ENCODE measurements at regions not wholly inside any gene's neighbourhood (a gene's known extent, or its start where the extent isn't known, plus 50 kb on each side); places are given as distances from the start of the nearest gene placed in this dataset.

DNA sequence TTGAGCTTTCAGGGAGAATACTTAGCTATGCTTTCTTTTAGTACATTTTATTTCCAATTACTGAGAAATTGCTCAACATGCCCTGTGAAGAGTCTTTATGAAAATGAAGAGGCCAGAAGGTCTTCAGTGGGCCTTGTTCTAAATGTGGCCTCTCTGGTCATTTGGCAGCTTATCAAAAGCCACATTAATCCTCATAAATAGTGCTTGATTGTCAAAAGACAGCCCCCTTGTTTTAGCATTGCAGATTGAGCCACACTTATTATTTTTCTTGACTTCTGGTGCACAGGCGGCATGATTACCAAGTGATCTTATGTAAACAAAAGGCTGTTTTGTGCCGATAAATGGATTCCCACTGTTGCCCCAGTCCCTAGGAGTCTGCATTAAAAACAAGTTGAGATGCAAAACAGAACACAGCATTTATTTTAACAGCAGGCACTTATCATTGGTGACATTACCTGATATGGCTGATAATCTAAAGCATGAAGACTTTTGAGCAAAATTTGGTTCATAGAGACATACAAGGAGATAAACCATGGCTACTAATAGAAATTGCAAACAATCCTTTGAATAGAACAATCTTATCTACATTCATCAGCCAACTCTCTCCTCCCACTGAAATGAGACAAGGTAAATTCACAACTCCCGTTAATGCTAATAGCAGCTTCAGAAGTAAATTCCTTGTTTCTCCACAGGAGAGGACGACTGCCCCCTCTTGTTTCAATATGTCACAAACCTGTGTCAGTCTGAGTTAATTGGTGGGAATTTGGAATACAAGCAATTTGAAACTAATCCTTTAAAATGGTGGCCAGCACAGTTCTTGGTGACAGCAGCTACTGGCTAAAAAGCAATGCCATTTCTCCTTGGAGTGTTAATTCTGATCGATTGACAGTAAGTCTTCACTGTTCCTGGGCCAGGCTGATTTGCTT is 194.3 kb downstream of the NSUN3 start:
- DNase-seq: no peak
- 80% methylated on average over 2 of the region's 5 CpGs for WGBS (ENCODE audit: insufficient coverage)
- no peak overlapping the region for H3K4me3 ChIP-seq (ENCODE audit: low read length)
- H3K9me3 ChIP-seq (replicated peaks; ENCODE audit: control insufficient read depth, low read depth, low read length): no peaks in the 10 kb centered on the region
- no peaks in the 10 kb centered on the region for H3K36me3 ChIP-seq (ENCODE audit: control insufficient read depth, insufficient read depth, low read length)
- H3K4me1 ChIP-seq (ENCODE audit: control insufficient read depth, insufficient read depth, low read length): no peaks in the 10 kb centered on the region
- no peak overlapping the region for H3K27ac ChIP-seq (ENCODE audit: low read length)
- no peaks in the 10 kb centered on the region for H3K27me3 ChIP-seq (ENCODE audit: control insufficient read depth, insufficient read depth, low read length)

DNA sequence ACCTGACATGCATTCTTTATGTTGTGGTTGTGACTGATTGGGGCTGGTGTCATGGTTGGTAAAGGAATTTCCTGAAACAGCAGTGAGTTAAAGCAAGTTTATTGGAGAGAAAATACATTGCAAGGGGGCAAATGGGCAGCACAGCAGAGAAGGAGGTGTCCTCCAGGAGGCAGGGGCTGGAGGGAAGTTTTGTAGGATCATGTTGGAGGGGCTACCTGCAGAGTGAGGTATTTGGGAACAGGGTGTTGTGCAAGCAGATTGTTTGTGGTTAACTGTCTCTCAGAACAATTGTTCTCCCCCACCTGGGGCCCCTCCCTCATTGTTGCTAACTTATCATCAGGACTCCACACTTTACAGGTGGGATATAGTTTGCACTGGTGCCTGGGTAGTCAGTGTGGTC is 196.0 kb downstream of the NSUN3 start:
- no peak overlapping the region for H3K4me3 ChIP-seq (ENCODE audit: low read length)
- no peaks in the 10 kb centered on the region for H3K27me3 ChIP-seq (ENCODE audit: control insufficient read depth, insufficient read depth, low read length)

DNA sequence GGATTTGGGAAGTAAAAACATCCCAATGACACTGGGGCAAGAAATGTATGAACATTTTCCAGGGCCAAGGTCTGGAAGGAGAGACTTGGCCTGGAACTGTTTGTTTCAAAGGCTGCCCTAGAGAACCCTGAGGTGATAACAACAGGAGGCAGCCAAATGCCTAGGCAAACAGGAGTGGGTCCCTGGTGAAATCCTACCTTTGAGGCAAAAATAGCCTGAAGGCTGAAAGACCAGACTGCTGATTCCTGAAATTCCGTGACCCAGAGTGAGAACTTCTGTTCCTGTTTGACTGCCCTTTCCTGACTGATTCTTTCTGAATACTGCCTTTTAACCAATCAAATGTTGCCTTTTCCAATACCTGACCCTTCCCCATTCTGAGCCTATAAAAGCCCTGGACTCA is 196.4 kb downstream of the NSUN3 start:
- no peak for DNase-seq
- 83% methylated on average over 1 of the region's 1 CpG for WGBS (ENCODE audit: insufficient coverage)
- H3K4me3 ChIP-seq (ENCODE audit: low read length): no peak overlapping the region
- H3K4me1 ChIP-seq (ENCODE audit: control insufficient read depth, insufficient read depth, low read length): no peaks in the 10 kb centered on the region
- no peaks in the 10 kb centered on the region for H3K9me3 ChIP-seq (replicated peaks; ENCODE audit: control insufficient read depth, low read depth, low read length)
- H3K27ac ChIP-seq (ENCODE audit: low read length): no peak overlapping the region
- H3K36me3 ChIP-seq (ENCODE audit: control insufficient read depth, insufficient read depth, low read length): no peaks in the 10 kb centered on the region
- no peaks in the 10 kb centered on the region for H3K27me3 ChIP-seq (ENCODE audit: control insufficient read depth, insufficient read depth, low read length)

More for the DNA sequence above, 196.0 kb downstream of the NSUN3 start:
- Histone ChIP-seq H3K36me3 (ENCODE audit: control insufficient read depth, insufficient read depth, low read length) (no peaks in the 10 kb centered on the region), H3K9me3 (replicated peaks; ENCODE audit: control insufficient read depth, low read depth, low read length) (no peaks in the 10 kb centered on the region), H3K4me1 (ENCODE audit: control insufficient read depth, insufficient read depth, low read length) (no peaks in the 10 kb centered on the region), H3K27ac (ENCODE audit: low read length) (no peak overlapping the region)
- no peak for DNase-seq

DNA sequence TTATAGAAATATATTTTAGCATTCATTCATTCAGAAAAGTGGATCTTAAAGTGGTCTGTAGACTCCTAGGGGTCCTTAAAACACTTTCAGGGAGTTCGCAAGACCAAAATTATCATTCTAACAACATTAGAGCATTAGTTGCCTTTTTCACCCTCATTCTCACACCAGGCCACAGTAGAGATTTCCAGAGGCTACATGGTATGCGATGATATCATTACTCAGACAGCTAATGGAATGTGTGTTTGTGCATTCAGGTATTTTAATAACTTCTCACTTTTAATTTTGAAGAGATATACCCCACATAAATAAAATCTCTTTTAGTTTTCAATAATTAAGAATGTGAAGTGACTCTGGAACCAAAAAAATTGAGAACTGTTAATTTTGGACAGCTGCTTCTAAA is 206.9 kb downstream of the NSUN3 start:
- H3K4me1 ChIP-seq (ENCODE audit: control insufficient read depth, insufficient read depth, low read length): no peaks in the 10 kb centered on the region
- no peaks in the 10 kb centered on the region for H3K27me3 ChIP-seq (ENCODE audit: control insufficient read depth, insufficient read depth, low read length)
- H3K36me3 ChIP-seq (ENCODE audit: control insufficient read depth, insufficient read depth, low read length): no peaks in the 10 kb centered on the region
- WGBS (ENCODE audit: insufficient coverage): no CpG with 5 or more reads among the region's 2 CpGs
- H3K27ac ChIP-seq (ENCODE audit: low read length): no peak overlapping the region
- H3K4me3 ChIP-seq (ENCODE audit: low read length): no peak overlapping the region
- DNase-seq: no peak
- H3K9me3 ChIP-seq (replicated peaks; ENCODE audit: control insufficient read depth, low read depth, low read length): no peaks in the 10 kb centered on the region

DNA sequence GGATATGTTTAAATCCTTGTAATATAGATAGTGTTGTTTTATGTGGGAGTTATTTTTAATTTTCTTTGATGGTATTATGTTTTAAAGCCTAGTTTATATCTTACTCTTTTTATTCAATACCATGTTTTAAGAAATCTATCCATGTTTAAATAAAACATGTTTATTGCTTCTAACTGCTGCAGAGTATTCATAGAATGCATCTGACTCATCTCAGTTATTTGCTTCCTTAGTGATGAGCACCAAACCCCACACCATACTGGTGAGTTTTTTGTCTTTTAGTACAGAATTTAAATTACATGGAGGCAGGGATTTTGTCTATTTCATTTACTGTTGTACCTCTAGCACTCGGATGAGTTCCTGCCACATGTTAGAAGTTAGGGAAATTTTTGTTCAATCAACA is 209.2 kb downstream of the NSUN3 start:
- DNase-seq: no peak
- H3K27me3 ChIP-seq (ENCODE audit: control insufficient read depth, insufficient read depth, low read length): no peaks in the 10 kb centered on the region
- H3K4me3 ChIP-seq (ENCODE audit: low read length): no peak overlapping the region
- H3K9me3 ChIP-seq (replicated peaks; ENCODE audit: control insufficient read depth, low read depth, low read length): no peaks in the 10 kb centered on the region
- no CpG with 5 or more reads among the region's 1 CpG for WGBS (ENCODE audit: insufficient coverage)
- no peaks in the 10 kb centered on the region for H3K36me3 ChIP-seq (ENCODE audit: control insufficient read depth, insufficient read depth, low read length)
- H3K4me1 ChIP-seq (ENCODE audit: control insufficient read depth, insufficient read depth, low read length): no peaks in the 10 kb centered on the region
- no peak overlapping the region for H3K27ac ChIP-seq (ENCODE audit: low read length)

DNA sequence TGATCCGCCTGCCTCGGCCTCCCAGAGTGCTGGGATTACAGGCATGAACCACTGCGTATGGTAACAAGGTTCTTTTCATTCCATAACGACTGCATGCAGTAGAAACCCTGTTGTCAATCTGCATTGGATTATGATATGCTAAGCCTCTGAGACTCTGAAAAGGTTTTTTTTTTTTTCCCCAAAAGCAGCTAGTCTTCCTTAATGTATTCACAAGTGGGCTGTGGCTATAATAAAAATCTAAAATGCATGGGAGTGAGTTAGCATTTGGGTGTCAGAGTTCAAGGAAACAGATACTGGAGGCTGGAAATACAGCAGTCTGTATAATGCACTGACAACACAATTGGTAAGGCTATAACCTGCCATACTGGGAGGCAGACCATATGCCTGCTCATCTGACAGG is 218.1 kb downstream of the NSUN3 start:
- Histone ChIP-seq H3K27ac (ENCODE audit: low read length) (no peak overlapping the region), H3K9me3 (replicated peaks; ENCODE audit: control insufficient read depth, low read depth, low read length) (no peaks in the 10 kb centered on the region), H3K4me1 (ENCODE audit: control insufficient read depth, insufficient read depth, low read length) (no peaks in the 10 kb centered on the region), H3K27me3 (ENCODE audit: control insufficient read depth, insufficient read depth, low read length) (no peaks in the 10 kb centered on the region), H3K4me3 (ENCODE audit: low read length) (no peak overlapping the region), H3K36me3 (ENCODE audit: control insufficient read depth, insufficient read depth, low read length) (no peaks in the 10 kb centered on the region)
- WGBS (ENCODE audit: insufficient coverage): 86% methylated on average over 3 of the region's 4 CpGs
- DNase-seq: no peak

DNA sequence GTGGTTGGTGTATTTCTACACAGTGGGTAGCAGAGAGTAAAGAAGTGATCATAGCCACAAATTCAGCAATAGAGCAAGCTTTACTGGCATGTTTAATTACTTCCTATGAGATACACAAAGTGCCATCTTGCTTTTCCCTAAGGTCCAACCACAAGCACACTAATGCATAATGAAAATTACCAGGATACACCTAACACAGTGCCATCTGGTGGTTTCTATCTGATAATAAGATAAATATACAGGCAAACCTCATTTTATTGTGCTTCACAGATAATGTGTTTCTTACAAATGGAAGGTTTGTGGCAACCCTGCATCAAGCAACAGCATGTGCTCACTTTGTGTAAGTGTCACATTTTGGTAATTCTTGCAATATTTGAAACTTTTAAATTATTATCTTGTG is 223.0 kb downstream of the NSUN3 start:
- Histone ChIP-seq H3K27ac (ENCODE audit: low read length) (no peak overlapping the region), H3K27me3 (ENCODE audit: control insufficient read depth, insufficient read depth, low read length) (no peaks in the 10 kb centered on the region), H3K36me3 (ENCODE audit: control insufficient read depth, insufficient read depth, low read length) (no peaks in the 10 kb centered on the region), H3K4me3 (ENCODE audit: low read length) (no peak overlapping the region), H3K9me3 (replicated peaks; ENCODE audit: control insufficient read depth, low read depth, low read length) (no peaks in the 10 kb centered on the region), H3K4me1 (ENCODE audit: control insufficient read depth, insufficient read depth, low read length) (no peaks in the 10 kb centered on the region)
- no peak for DNase-seq

DNA sequence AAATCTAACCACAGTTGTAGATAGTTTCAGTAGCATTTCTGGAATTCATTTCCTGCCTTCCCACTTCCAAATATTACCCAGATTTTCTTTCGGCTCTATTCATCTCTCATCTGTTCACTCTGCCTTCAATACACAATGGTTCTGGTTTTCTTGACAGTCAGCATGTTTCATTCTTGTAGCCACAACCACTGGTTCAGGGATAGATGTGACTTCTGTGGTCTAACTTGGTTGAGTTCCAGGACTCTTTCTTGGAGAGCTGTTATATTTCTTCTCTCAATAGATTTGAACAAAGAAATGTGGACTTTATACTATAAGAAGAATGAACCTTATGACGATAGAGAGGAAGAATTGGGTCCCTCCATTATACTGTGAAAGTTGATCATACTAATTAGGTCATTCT is 228.8 kb downstream of the NSUN3 start:
- no peaks in the 10 kb centered on the region for H3K9me3 ChIP-seq (replicated peaks; ENCODE audit: control insufficient read depth, low read depth, low read length)
- no peaks in the 10 kb centered on the region for H3K4me1 ChIP-seq (ENCODE audit: control insufficient read depth, insufficient read depth, low read length)
- no peaks in the 10 kb centered on the region for H3K27me3 ChIP-seq (ENCODE audit: control insufficient read depth, insufficient read depth, low read length)
- WGBS (ENCODE audit: insufficient coverage): 67% methylated on average over 1 of the region's 2 CpGs
- no peak for DNase-seq
- H3K4me3 ChIP-seq (ENCODE audit: low read length): no peak overlapping the region
- H3K27ac ChIP-seq (ENCODE audit: low read length): no peak overlapping the region
- H3K36me3 ChIP-seq (ENCODE audit: control insufficient read depth, insufficient read depth, low read length): no peaks in the 10 kb centered on the region

DNA sequence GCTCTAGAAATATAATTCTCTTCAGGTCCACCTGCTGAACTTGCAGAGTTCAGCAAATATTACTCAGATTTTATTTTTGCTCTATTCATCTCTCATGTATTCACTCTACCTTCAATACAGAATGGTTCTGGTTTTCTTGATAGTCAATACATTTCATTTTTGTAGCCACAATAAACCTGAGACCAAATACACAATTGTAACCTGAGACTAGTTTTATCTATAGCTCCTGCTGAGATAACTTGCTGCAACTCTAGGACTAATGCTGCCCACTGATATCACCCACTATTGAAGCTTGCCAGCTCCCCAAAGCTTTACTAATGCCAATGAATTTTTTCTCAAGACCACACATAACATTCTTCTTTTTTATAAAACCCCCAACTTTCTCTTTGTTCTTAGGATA is 229.3 kb downstream of the NSUN3 start:
- Histone ChIP-seq H3K36me3 (ENCODE audit: control insufficient read depth, insufficient read depth, low read length) (no peaks in the 10 kb centered on the region), H3K4me3 (ENCODE audit: low read length) (no peak overlapping the region), H3K9me3 (replicated peaks; ENCODE audit: control insufficient read depth, low read depth, low read length) (no peaks in the 10 kb centered on the region), H3K27ac (ENCODE audit: low read length) (no peak overlapping the region), H3K4me1 (ENCODE audit: control insufficient read depth, insufficient read depth, low read length) (no peaks in the 10 kb centered on the region), H3K27me3 (ENCODE audit: control insufficient read depth, insufficient read depth, low read length) (no peaks in the 10 kb centered on the region)
- DNase-seq: no peak

DNA sequence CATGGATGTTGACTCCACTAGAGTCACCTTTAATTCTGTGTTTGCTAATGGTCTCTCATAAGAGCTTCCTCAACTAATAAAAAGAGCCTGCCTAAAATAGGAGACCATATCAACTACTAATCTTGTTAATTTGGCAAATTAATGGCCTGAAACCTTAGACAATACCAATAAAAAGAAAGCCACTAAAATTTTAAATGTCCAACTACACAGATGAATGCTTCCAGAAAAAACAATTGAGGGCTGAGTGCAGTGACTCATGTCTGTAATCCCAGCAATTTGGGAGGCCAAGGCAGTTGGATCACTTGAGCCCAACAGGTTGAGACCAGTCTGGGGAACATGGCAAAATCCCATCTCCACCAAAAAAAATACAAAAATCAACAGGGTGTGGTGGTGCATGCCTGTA is 230.9 kb downstream of the NSUN3 start:
- H3K9me3 ChIP-seq (replicated peaks; ENCODE audit: control insufficient read depth, low read depth, low read length): no peaks in the 10 kb centered on the region
- DNase-seq: no peak
- H3K4me1 ChIP-seq (ENCODE audit: control insufficient read depth, insufficient read depth, low read length): no peaks in the 10 kb centered on the region
- no peak overlapping the region for H3K27ac ChIP-seq (ENCODE audit: low read length)
- no peaks in the 10 kb centered on the region for H3K27me3 ChIP-seq (ENCODE audit: control insufficient read depth, insufficient read depth, low read length)
- no peaks in the 10 kb centered on the region for H3K36me3 ChIP-seq (ENCODE audit: control insufficient read depth, insufficient read depth, low read length)
- H3K4me3 ChIP-seq (ENCODE audit: low read length): no peak overlapping the region

DNA sequence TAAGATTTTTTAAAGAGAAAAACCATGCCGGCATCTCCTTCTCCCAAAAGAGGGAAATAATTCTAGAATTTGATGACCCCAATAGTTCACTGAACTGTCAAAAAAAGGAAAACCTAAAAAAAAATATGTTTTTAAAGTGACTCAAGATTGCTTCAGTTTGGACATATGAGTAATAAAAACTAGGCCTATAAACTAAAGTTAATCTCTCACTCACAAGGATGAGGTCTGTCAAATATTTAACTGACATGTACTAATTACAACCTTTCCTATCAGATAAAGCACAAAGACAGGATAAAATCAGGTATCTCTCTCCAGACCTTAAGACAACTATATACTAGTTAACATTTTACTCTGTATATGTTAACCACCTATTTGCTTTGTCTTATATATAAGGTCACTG is 231.9 kb downstream of the NSUN3 start:
- no peak overlapping the region for H3K4me3 ChIP-seq (ENCODE audit: low read length)
- DNase-seq: no peak
- H3K27me3 ChIP-seq (ENCODE audit: control insufficient read depth, insufficient read depth, low read length): no peaks in the 10 kb centered on the region
- WGBS (ENCODE audit: insufficient coverage): no CpG with 5 or more reads among the region's 1 CpG
- no peaks in the 10 kb centered on the region for H3K36me3 ChIP-seq (ENCODE audit: control insufficient read depth, insufficient read depth, low read length)
- no peaks in the 10 kb centered on the region for H3K9me3 ChIP-seq (replicated peaks; ENCODE audit: control insufficient read depth, low read depth, low read length)
- H3K27ac ChIP-seq (ENCODE audit: low read length): no peak overlapping the region
- H3K4me1 ChIP-seq (ENCODE audit: control insufficient read depth, insufficient read depth, low read length): no peaks in the 10 kb centered on the region

Data from muscle of leg (tissue), 3 donors.